ENCODE measurements at regions not wholly inside any gene's neighbourhood (a gene's known extent, or its start where the extent isn't known, plus 50 kb on each side); places are given as distances from the start of the nearest gene placed in this dataset.

GRCh38 chr10:108819302-108819701, 1104.0 kb downstream of the XPNPEP1 start:
- Histone ChIP-seq H3K4me3 (ENCODE audit: control insufficient read depth in 1 of 7, extremely low read depth in 1 of 7, insufficient read depth in 4 of 7, low read depth in 2 of 7, low read length in 6 of 7) (no peak overlapping the region), H3K4me1 (ENCODE audit: control extremely low read depth in 1 of 4, control insufficient read depth in 4 of 4, insufficient read depth in 4 of 4, low read length in 3 of 4) (no peaks in the 10 kb centered on the region), H3K9me3 (ENCODE audit: control extremely low read depth in 1 of 5, control insufficient read depth in 4 of 5, insufficient read depth in 2 of 5, low read depth in 1 of 5, low read length in 4 of 5) (no peaks in the 10 kb centered on the region), H3K36me3 (ENCODE audit: control insufficient read depth in 4 of 4, insufficient read depth in 4 of 4, low read length in 3 of 4) (no peaks in the 10 kb centered on the region), H3K27ac (ENCODE audit: insufficient read depth in 1 of 2, low read depth in 1 of 2, low read length in 2 of 2, poor library complexity in 1 of 2, severe bottlenecking in 2 of 2) (no peak overlapping the region), H3K27me3 (replicated peaks in 2 of 5; ENCODE audit: control insufficient read depth in 4 of 5, insufficient read depth in 5 of 5, low read length in 4 of 5) (no peaks in the 10 kb centered on the region)
- DNase-seq = no peak
- WGBS (ENCODE audit: insufficient coverage) = 100% methylated on average over 1 of the region's 1 CpG
- ChIA-PET POLR2A (no interaction called here), CTCF (no interaction called here)

- peak in 1 of 3 donors; percentile 5 for DNase-seq
- 30% methylated on average over 2 of the region's 2 CpGs for WGBS (ENCODE audit: insufficient coverage)
- POLR2A ChIA-PET = no interaction called here
These were observed 1105.7 kb downstream of the XPNPEP1 start for GRCh38 chr10:108817584-108817983.

GRCh38 chr10:108817135-108817534, 1106.2 kb downstream of the XPNPEP1 start:
- CTCF ChIA-PET = no interaction called here
- H3K27me3 ChIP-seq (replicated peaks in 2 of 5; ENCODE audit: control insufficient read depth in 4 of 5, insufficient read depth in 5 of 5, low read length in 4 of 5) = no peaks in the 10 kb centered on the region
- H3K4me3 ChIP-seq (ENCODE audit: control insufficient read depth in 1 of 7, extremely low read depth in 1 of 7, insufficient read depth in 4 of 7, low read depth in 2 of 7, low read length in 6 of 7) = no peak overlapping the region
- DNase-seq = no peak
- H3K4me1 ChIP-seq (ENCODE audit: control extremely low read depth in 1 of 4, control insufficient read depth in 4 of 4, insufficient read depth in 4 of 4, low read length in 3 of 4) = no peaks in the 10 kb centered on the region
- 74% methylated on average over 3 of the region's 3 CpGs for WGBS (ENCODE audit: insufficient coverage)
- no peaks in the 10 kb centered on the region for H3K9me3 ChIP-seq (ENCODE audit: control extremely low read depth in 1 of 5, control insufficient read depth in 4 of 5, insufficient read depth in 2 of 5, low read depth in 1 of 5, low read length in 4 of 5)
- H3K27ac ChIP-seq (ENCODE audit: insufficient read depth in 1 of 2, low read depth in 1 of 2, low read length in 2 of 2, poor library complexity in 1 of 2, severe bottlenecking in 2 of 2) = no peak overlapping the region
- no peaks in the 10 kb centered on the region for H3K36me3 ChIP-seq (ENCODE audit: control insufficient read depth in 4 of 4, insufficient read depth in 4 of 4, low read length in 3 of 4)
- POLR2A ChIA-PET = no interaction called here

More at GRCh38 chr10:108817584-108817983, 1105.7 kb downstream of the XPNPEP1 start:
- Histone ChIP-seq H3K9me3 (ENCODE audit: control extremely low read depth in 1 of 5, control insufficient read depth in 4 of 5, insufficient read depth in 2 of 5, low read depth in 1 of 5, low read length in 4 of 5) (no peaks in the 10 kb centered on the region), H3K36me3 (ENCODE audit: control insufficient read depth in 4 of 4, insufficient read depth in 4 of 4, low read length in 3 of 4) (no peaks in the 10 kb centered on the region), H3K4me1 (ENCODE audit: control extremely low read depth in 1 of 4, control insufficient read depth in 4 of 4, insufficient read depth in 4 of 4, low read length in 3 of 4) (no peaks in the 10 kb centered on the region), H3K4me3 (ENCODE audit: control insufficient read depth in 1 of 7, extremely low read depth in 1 of 7, insufficient read depth in 4 of 7, low read depth in 2 of 7, low read length in 6 of 7) (no peak overlapping the region), H3K27ac (ENCODE audit: insufficient read depth in 1 of 2, low read depth in 1 of 2, low read length in 2 of 2, poor library complexity in 1 of 2, severe bottlenecking in 2 of 2) (no peak overlapping the region), H3K27me3 (replicated peaks in 2 of 5; ENCODE audit: control insufficient read depth in 4 of 5, insufficient read depth in 5 of 5, low read length in 4 of 5) (no peaks in the 10 kb centered on the region)
- CTCF ChIA-PET = interaction anchor here (0.6 kb wide), 1 partner anchor 9 kb away, joined by 3 read pairs; no protein-coding TSS in a partner anchor

GRCh38 chr10:108812906-108813305, 1110.4 kb downstream of the XPNPEP1 start:
- 100% methylated on average over 2 of the region's 2 CpGs for WGBS (ENCODE audit: insufficient coverage)
- POLR2A ChIA-PET = no interaction called here
- H3K9me3 ChIP-seq (ENCODE audit: control extremely low read depth in 1 of 5, control insufficient read depth in 4 of 5, insufficient read depth in 2 of 5, low read depth in 1 of 5, low read length in 4 of 5) = no peaks in the 10 kb centered on the region
- no peak overlapping the region for H3K4me3 ChIP-seq (ENCODE audit: control insufficient read depth in 1 of 7, extremely low read depth in 1 of 7, insufficient read depth in 4 of 7, low read depth in 2 of 7, low read length in 6 of 7)
- CTCF ChIA-PET = no interaction called here
- H3K27me3 ChIP-seq (replicated peaks in 2 of 5; ENCODE audit: control insufficient read depth in 4 of 5, insufficient read depth in 5 of 5, low read length in 4 of 5) = no peaks in the 10 kb centered on the region
- no peak overlapping the region for H3K27ac ChIP-seq (ENCODE audit: insufficient read depth in 1 of 2, low read depth in 1 of 2, low read length in 2 of 2, poor library complexity in 1 of 2, severe bottlenecking in 2 of 2)
- DNase-seq = no peak
- no peaks in the 10 kb centered on the region for H3K36me3 ChIP-seq (ENCODE audit: control insufficient read depth in 4 of 4, insufficient read depth in 4 of 4, low read length in 3 of 4)
- no peaks in the 10 kb centered on the region for H3K4me1 ChIP-seq (ENCODE audit: control extremely low read depth in 1 of 4, control insufficient read depth in 4 of 4, insufficient read depth in 4 of 4, low read length in 3 of 4)

- no peak for DNase-seq
- H3K4me1 ChIP-seq (ENCODE audit: control extremely low read depth in 1 of 4, control insufficient read depth in 4 of 4, insufficient read depth in 4 of 4, low read length in 3 of 4) = no peaks in the 10 kb centered on the region
- ChIA-PET POLR2A (no interaction called here), CTCF (no interaction called here)
- no CpG with 5 or more reads among the region's 1 CpG for WGBS (ENCODE audit: insufficient coverage)
- H3K4me3 ChIP-seq (ENCODE audit: control insufficient read depth in 1 of 7, extremely low read depth in 1 of 7, insufficient read depth in 4 of 7, low read depth in 2 of 7, low read length in 6 of 7) = no peak overlapping the region
- no peaks in the 10 kb centered on the region for H3K27me3 ChIP-seq (replicated peaks in 2 of 5; ENCODE audit: control insufficient read depth in 4 of 5, insufficient read depth in 5 of 5, low read length in 4 of 5)
- H3K9me3 ChIP-seq (ENCODE audit: control extremely low read depth in 1 of 5, control insufficient read depth in 4 of 5, insufficient read depth in 2 of 5, low read depth in 1 of 5, low read length in 4 of 5) = no peaks in the 10 kb centered on the region
- no peak overlapping the region for H3K27ac ChIP-seq (ENCODE audit: insufficient read depth in 1 of 2, low read depth in 1 of 2, low read length in 2 of 2, poor library complexity in 1 of 2, severe bottlenecking in 2 of 2)
- H3K36me3 ChIP-seq (ENCODE audit: control insufficient read depth in 4 of 4, insufficient read depth in 4 of 4, low read length in 3 of 4) = no peaks in the 10 kb centered on the region
These were observed 1111.0 kb downstream of the XPNPEP1 start for GRCh38 chr10:108812296-108812695.

GRCh38 chr10:108808228-108808627, 1115.1 kb downstream of the XPNPEP1 start:
- no peak for DNase-seq
- Histone ChIP-seq H3K27me3 (replicated peaks in 2 of 5; ENCODE audit: control insufficient read depth in 4 of 5, insufficient read depth in 5 of 5, low read length in 4 of 5) (no peaks in the 10 kb centered on the region), H3K4me3 (ENCODE audit: control insufficient read depth in 1 of 7, extremely low read depth in 1 of 7, insufficient read depth in 4 of 7, low read depth in 2 of 7, low read length in 6 of 7) (no peak overlapping the region), H3K9me3 (ENCODE audit: control extremely low read depth in 1 of 5, control insufficient read depth in 4 of 5, insufficient read depth in 2 of 5, low read depth in 1 of 5, low read length in 4 of 5) (no peaks in the 10 kb centered on the region), H3K27ac (ENCODE audit: insufficient read depth in 1 of 2, low read depth in 1 of 2, low read length in 2 of 2, poor library complexity in 1 of 2, severe bottlenecking in 2 of 2) (no peak overlapping the region), H3K4me1 (ENCODE audit: control extremely low read depth in 1 of 4, control insufficient read depth in 4 of 4, insufficient read depth in 4 of 4, low read length in 3 of 4) (no peaks in the 10 kb centered on the region), H3K36me3 (ENCODE audit: control insufficient read depth in 4 of 4, insufficient read depth in 4 of 4, low read length in 3 of 4) (no peaks in the 10 kb centered on the region)
- POLR2A ChIA-PET = no interaction called here
- no CpG with 5 or more reads among the region's 2 CpGs for WGBS (ENCODE audit: insufficient coverage)
- CTCF ChIA-PET = interaction anchor here (0.6 kb wide), 1 partner anchor 18 kb away, joined by 3 read pairs; no protein-coding TSS in a partner anchor

GRCh38 chr10:108801775-108802517, 1121.4 kb downstream of the XPNPEP1 start:
- POLR2A ChIA-PET = no interaction called here
- Histone ChIP-seq H3K9me3 (ENCODE audit: control extremely low read depth in 1 of 5, control insufficient read depth in 4 of 5, insufficient read depth in 2 of 5, low read depth in 1 of 5, low read length in 4 of 5) (no peaks in the 10 kb centered on the region), H3K36me3 (ENCODE audit: control insufficient read depth in 4 of 4, insufficient read depth in 4 of 4, low read length in 3 of 4) (no peaks in the 10 kb centered on the region), H3K4me1 (ENCODE audit: control extremely low read depth in 1 of 4, control insufficient read depth in 4 of 4, insufficient read depth in 4 of 4, low read length in 3 of 4) (no peaks in the 10 kb centered on the region), H3K4me3 (ENCODE audit: control insufficient read depth in 1 of 7, extremely low read depth in 1 of 7, insufficient read depth in 4 of 7, low read depth in 2 of 7, low read length in 6 of 7) (no peak overlapping the region), H3K27ac (ENCODE audit: insufficient read depth in 1 of 2, low read depth in 1 of 2, low read length in 2 of 2, poor library complexity in 1 of 2, severe bottlenecking in 2 of 2) (no peak overlapping the region), H3K27me3 (replicated peaks in 2 of 5; ENCODE audit: control insufficient read depth in 4 of 5, insufficient read depth in 5 of 5, low read length in 4 of 5) (no peaks in the 10 kb centered on the region)
- no peak for DNase-seq
- CTCF ChIA-PET = no interaction called here

Data from common myeloid progenitor, CD34-positive (primary cell).